Glutamatergic neuron (in vitro differentiated cells): ENCODE measurements at regions not wholly inside any gene's neighbourhood (a gene's known extent, or its start where the extent isn't known, plus 50 kb on each side); places are given as distances from the start of the nearest gene placed in this dataset.
A peak's percentile ranks its signal among the peaks of the same experiment; 100 is the strongest.

Experiments
- DNase-seq: peaks from one replicate; pipeline ENCODE4 v3.0.0; 2022
- H3K27ac Mint-ChIP-seq: one replicate; pipeline ENCODE4 v1.8.0; 2020; ENCODE audit warnings: mild to moderate bottlenecking, mixed read lengths, inconsistent platforms; ENCODE audit not compliant: unreplicated experiment
- H3K27me3 Mint-ChIP-seq: one replicate; pipeline ENCODE4 v1.8.0; 2020; ENCODE audit warnings: mild to moderate bottlenecking, moderate library complexity, mixed read lengths, inconsistent platforms; ENCODE audit not compliant: unreplicated experiment
- H3K36me3 Mint-ChIP-seq: one replicate; pipeline ENCODE4 v1.8.0; 2020; ENCODE audit warnings: mild to moderate bottlenecking, mixed read lengths, inconsistent platforms; ENCODE audit not compliant: unreplicated experiment
- H3K4me1 Mint-ChIP-seq: one replicate; pipeline ENCODE4 v1.8.0; 2020; ENCODE audit warnings: mild to moderate bottlenecking, low read depth, mixed read lengths, inconsistent platforms; ENCODE audit not compliant: unreplicated experiment
- H3K4me3 Mint-ChIP-seq: one replicate; pipeline ENCODE4 v1.8.0; 2020; ENCODE audit warnings: mild to moderate bottlenecking, mixed read lengths, inconsistent platforms; ENCODE audit not compliant: unreplicated experiment
- H3K9me3 Mint-ChIP-seq: one replicate; pipeline ENCODE4 v1.8.0; 2020; ENCODE audit warnings: mild to moderate bottlenecking, moderate library complexity, mixed read lengths, inconsistent platforms; ENCODE audit not compliant: unreplicated experiment
- CTCF ChIP-seq: fragments of 200-600 bp; sonication (generic); IDR thresholded peaks from one replicate; pipeline ENCODE4 v1.5.0; 2021; ENCODE audit not compliant: partially characterized antibody, unreplicated experiment

DNA sequence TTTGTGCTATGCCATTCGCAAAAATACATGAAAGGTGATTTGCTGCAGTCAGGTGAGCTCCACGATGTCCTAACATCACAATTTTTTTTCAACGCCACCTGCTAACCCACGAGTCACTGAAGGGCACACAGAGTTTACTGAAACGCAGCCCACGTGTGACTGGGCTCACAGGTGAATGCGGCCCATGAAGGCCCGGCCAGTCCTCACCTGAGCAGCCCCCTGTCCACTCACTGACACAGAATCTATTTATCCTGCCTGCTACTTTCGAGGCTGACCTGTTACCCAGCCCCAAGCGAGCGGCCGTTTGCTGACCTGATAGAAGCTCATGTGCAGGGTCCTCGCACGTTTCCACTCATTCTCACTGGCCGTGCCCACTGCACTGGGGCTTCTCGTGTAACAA, 121.9 kb upstream of the SOX1 start:
- DNase-seq, result no peak
- TF ChIP-seq CTCF, result no peak
- Mint-ChIP-seq H3K36me3 (peaks cover 5% of the 10 kb centered on the region), H3K9me3 (peaks cover 2% of the 10 kb centered on the region), H3K27ac (no peak overlapping the region), H3K27me3 (peaks cover 10% of the 10 kb centered on the region), H3K4me1 (peaks cover 14% of the 10 kb centered on the region), H3K4me3 (no peak overlapping the region)

DNA sequence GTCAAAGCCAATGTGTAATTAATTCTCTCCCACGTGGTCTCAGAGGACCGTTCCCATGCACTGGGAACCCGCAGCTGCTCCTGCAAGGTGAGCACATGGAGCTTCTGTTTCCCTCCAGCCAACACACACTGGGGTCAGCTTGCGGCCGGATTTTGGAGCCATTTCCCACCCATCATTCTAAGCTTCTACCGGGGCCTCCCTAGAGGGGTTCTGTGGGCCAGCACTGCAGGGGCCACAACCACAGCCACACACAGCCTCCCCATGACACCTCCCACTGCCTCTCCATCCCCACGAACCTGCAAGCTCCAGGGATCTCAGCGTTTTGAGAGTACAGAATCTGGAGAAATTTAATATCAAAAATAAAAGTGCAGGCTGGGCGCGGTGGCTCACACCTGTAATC, 120.7 kb upstream of the SOX1 start:
- no peak for TF ChIP-seq CTCF
- peaks cover 10% of the 10 kb centered on the region for H3K36me3 Mint-ChIP-seq
- no peak overlapping the region for H3K4me3 Mint-ChIP-seq
- no peak overlapping the region for H3K27ac Mint-ChIP-seq
- peaks cover 14% of the 10 kb centered on the region for H3K4me1 Mint-ChIP-seq
- peaks cover 12% of the 10 kb centered on the region for H3K27me3 Mint-ChIP-seq
- H3K9me3 Mint-ChIP-seq, result peaks cover 7% of the 10 kb centered on the region
- DNase-seq, result no peak

DNA sequence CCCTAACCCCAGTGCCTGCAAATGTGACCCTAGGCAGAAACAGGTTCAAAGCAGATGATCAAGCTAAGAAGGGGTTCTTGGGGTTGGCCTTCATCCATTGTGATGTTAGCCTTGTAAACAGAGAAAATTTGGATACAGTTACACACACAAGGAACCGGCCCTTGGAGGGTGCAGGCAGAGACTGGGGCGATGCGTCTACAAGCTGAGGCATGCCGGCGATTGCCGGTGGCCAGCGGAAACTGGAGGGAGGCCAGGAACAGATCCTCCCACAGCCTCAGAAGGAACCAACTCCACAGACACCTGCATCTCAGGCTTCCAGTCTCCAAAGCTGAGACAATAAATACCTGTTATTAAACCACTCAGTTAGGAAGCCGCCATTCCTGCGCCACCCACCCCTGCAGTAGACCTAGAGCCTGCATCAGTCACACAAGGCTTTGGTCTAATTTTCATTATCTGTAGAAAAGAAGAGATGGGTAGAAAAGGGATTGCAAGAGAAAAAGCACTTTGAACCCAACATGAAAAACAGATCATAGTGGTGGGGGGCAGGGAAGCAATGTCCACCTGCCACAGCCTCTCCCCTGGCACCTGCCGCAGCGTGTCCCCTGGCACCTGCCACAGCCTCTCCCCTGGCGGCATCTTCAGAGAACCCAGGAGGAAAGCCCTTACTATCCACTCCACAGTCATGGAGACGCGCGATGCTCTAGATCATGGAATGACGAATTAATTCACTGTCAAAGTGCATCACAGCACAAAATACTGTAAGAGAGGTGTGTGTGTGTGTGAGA, 119.7 kb upstream of the SOX1 start:
- Mint-ChIP-seq H3K27ac (no peak overlapping the region), H3K4me1 (peaks cover 16% of the 10 kb centered on the region), H3K36me3 (peaks cover 18% of the 10 kb centered on the region), H3K9me3 (peaks cover 15% of the 10 kb centered on the region), H3K27me3 (peaks cover 18% of the 10 kb centered on the region), H3K4me3 (no peak overlapping the region)
- no peak for DNase-seq
- TF ChIP-seq CTCF, result no peak

GRCh38 chr13:111947876-111948275, 119.1 kb upstream of the SOX1 start:
- no peak for DNase-seq
- Mint-ChIP-seq H3K4me3 (no peak overlapping the region), H3K9me3 (peaks cover 18% of the 10 kb centered on the region), H3K27me3 (peaks cover 16% of the 10 kb centered on the region), H3K36me3 (peaks cover 18% of the 10 kb centered on the region), H3K4me1 (peaks cover 19% of the 10 kb centered on the region), H3K27ac (no peak overlapping the region)
- no peak for TF ChIP-seq CTCF

GRCh38 chr13:111948281-111948680, 118.7 kb upstream of the SOX1 start:
- H3K4me3 Mint-ChIP-seq, result no peak overlapping the region
- H3K4me1 Mint-ChIP-seq, result peaks cover 22% of the 10 kb centered on the region
- peaks cover 16% of the 10 kb centered on the region for H3K27me3 Mint-ChIP-seq
- DNase-seq, result no peak
- H3K27ac Mint-ChIP-seq, result peak overlapping the region; percentile 9
- peaks cover 18% of the 10 kb centered on the region for H3K36me3 Mint-ChIP-seq
- no peak for TF ChIP-seq CTCF
- H3K9me3 Mint-ChIP-seq, result peaks cover 18% of the 10 kb centered on the region
